Amygdala (tissue), 56 donors: ENCODE measurements at regions not wholly inside any gene's neighbourhood (a gene's known extent, or its start where the extent isn't known, plus 50 kb on each side); places are given as distances from the start of the nearest gene placed in this dataset.
"Not testable (repeated sequence)": the region's sequence is repeated elsewhere in the genome, so short reads cannot be mapped to it uniquely, and the experiment has no call there.

Experiments
- DNase-seq, 56 donors: peaks; one replicate each; lab custom pipeline; 2025; lab: John Stamatoyannopoulos, UW

DNA sequence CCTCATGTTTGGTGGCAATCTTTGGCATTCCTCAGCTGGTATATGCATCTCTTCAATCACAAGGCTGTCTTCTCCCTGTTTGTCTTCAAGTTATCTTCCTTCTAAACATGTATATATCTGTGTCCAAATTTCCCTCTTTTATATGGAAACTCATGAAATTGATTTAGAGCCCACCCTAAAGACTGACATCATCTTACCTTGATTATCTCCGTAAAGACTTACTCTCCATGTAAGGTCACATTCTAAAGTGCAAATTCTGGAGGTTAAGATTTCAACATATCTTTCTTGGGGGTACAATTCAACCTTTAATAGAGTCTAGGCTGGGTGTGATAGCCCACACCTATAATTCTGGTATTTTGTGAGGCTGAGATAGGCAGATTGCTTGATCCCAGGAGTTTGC is 215.8 kb upstream of the LRRC4C start:
- no peak for DNase-seq

DNA sequence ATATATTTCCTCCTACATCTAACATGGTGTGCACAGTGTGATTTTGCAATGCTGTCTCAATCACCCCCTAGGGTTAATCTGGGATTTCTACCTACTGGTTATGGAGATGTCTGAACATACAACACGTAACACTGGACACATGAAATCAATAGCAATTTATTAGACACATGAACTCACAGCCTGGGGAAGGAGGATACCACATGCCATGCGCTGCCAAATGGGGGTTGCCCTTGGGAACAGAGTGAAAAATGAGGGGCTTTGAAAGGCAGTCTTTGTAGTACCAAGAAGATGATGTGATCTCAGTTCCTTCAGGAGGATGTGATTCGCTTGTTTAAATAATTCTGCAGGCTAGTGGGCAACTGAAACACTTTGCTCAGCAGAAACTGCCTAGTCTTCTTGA is 253.6 kb upstream of the LRRC4C start:
- DNase-seq: no peak

GRCh38 chr11:41714101-41714500 is 254.6 kb upstream of the LRRC4C start:
- no peak for DNase-seq

GRCh38 chr11:41716862-41717261 is 257.4 kb upstream of the LRRC4C start:
- no peak for DNase-seq

- DNase-seq: no peak
These were observed 261.3 kb upstream of the LRRC4C start for GRCh38 chr11:41720761-41721160.

- not testable (repeated sequence) for DNase-seq
These were observed 268.7 kb upstream of the LRRC4C start for GRCh38 chr11:41728161-41728560.

DNA sequence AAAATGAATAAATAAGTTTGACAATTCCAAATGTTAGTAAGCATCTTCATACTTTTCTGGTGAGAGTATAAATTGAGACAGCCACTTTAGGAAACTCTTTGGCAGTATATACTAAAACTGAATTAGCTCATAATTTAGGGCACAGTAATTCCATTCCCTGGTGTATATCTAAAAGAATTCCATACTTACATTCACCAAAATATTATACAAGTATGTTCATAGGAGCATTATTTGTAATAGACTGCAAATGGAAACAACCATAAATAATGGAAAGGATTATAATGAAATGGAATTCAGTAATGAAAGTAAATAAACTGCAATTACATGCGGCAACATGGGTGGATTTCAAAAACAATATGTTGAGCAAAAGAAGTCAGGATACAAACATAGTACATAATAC is 315.8 kb upstream of the LRRC4C start:
- DNase-seq: no peak

GRCh38 chr11:41779401-41779960 is 320.0 kb upstream of the LRRC4C start:
- DNase-seq: no peak

GRCh38 chr11:41781441-41781840 is 322.0 kb upstream of the LRRC4C start:
- no peak for DNase-seq

DNA sequence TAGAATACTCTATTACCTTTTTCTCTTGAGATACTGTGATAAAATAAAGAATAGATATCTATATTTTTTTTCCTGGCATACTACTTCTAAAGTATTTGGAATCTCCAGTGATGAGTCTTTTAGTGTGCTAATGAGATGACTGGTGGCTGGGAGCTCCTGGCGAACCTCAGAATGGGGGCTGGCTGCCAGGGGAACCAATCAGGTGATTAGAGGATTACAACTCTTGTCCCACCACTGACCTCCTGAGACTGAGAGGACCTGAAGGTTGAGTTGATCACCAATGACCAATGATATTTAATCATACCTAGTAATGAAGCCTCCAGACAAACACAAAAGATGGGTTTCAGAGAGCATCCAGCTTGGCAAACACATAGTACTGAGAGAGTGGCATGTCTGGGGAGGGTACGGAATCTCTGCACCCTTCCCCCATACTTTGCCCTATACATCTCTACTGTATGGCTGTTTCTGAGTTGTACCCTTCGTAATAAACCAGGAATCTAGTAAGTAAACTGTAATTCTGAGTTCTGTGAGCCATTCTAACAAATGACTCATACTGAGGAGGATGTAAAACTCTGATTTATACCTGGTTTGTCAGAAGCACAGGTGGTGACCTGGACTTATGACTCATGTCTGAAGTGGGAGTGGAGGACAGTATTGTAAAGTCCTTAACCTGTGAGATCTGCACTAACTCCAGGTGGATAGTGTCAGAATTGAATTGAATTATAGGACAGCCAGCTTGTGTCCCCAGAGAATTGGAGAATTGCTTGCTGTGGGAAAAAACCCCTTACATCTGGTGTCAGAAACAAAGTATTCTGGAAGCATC is 325.3 kb upstream of the LRRC4C start:
- DNase-seq: no peak

GRCh38 chr11:41786087-41786486 is 326.6 kb upstream of the LRRC4C start:
- no peak for DNase-seq

DNA sequence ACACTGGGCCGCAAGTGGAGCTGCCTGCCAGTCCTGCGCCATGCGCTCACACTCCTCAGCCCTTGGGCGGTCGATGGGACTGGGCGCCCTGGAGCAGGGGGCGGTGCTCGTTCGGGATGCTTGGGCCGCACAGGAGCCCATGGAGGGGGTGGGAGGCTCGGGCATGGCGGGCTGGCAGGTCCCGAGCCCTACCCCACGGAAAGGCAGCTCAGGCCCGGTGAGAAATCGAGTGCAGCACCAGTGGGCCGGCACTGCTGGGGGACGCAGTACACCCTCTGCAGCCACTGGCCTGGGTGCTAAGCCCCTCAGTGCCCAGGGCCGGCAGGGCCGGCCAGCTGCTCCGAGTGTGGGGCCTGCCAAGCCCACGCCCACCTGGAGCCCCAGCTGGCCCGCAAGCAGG is 328.7 kb upstream of the LRRC4C start:
- DNase-seq: no peak

GRCh38 chr11:41789376-41789775 is 329.9 kb upstream of the LRRC4C start:
- no peak for DNase-seq

GRCh38 chr11:41795004-41795403 is 335.6 kb upstream of the LRRC4C start:
- no peak for DNase-seq

DNA sequence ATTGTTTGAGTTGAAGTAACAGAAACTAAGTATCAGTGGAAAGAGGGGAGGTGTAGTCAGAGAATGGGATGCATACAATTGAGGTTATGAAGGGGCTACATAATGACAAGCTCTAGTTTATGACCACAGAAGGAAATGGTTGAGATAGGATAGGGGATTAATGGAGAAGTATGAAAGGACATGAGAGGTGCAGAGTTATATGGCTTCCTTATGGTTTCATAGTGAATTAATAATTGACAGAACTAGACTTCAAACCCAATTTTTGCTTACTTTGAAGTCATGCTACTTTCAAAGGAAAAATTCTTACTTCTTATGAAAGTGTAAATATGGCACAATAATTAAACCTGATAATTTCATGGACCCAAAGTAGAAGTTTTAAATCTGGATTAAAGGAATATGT is 340.3 kb upstream of the LRRC4C start:
- DNase-seq: no peak

DNA sequence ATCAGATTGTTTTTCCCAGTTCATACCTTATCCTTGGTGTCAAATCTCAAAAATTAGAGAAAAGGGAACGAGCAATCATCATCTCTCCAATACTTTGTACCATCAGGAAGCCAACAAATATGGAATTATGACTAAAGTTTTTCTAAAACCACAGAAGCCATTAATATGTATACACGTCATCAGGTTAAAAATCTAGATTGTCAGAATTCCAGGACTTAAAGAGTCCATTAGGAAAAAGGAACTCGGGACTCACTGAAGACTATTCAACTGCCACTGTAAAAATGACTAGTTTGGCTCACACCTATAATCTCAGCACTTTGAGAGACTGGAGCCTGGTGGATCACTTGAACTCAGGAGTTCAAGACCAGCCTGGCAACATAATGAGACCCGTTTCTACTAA is 344.4 kb upstream of the LRRC4C start:
- no peak for DNase-seq

DNA sequence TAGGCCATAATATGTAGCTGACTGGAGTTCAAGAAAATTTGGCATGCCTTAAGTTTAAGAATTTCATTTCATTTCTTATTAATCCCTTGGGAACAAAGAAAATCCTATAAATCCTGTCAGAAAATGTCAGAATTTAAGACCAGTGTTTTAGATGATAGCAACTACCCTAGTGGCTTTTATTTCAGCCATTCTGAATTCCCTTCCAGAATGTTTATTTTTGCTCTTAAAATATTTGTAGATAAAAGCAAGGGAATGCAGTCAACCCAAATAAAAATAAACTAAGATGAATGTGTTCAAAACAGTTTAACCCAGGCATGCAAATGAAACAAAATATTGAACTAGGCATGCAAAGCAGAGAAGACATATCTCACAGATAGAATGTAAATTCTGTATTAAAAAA is 356.9 kb upstream of the LRRC4C start:
- DNase-seq: no peak

DNA sequence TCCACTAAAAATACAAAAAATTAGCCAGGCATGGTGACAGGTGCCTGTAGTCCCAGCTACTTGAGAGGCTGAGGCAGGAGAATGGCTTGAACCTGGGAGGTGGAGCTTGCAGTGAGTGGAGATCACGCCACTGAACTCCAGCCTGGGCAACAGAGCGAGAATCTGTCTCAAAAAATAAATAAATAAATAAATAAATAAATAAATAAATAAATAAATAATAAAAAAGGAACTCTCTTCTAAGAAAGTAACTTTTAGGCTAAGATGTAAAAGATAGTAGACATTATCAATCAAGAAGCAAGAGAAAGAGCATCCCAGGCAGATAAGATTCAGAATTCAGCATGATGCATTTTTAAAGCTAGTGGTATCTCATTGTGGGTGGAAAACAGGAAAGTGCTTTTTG is 364.8 kb upstream of the LRRC4C start:
- not testable (repeated sequence) for DNase-seq

DNA sequence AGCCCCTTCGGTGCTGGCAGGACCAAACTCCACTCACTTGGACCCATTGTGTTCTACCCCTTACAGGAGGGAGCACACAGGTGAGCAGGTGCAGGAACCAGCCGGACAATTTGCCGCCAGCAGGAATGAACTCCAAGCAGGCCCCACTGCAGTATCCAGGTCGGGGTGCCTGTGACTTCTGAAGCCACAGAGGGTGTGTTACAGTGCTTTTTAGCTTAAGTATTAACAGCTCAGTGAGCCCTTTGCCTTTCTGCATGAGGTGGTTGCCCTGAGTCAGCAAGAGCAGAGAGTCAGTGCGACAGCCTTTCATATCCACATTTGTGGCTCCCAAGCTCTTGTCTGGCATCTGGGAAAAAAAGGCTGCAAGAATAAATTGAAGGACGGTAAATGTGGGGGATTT is 366.6 kb upstream of the LRRC4C start:
- DNase-seq: no peak

- DNase-seq: no peak
These were observed 377.0 kb upstream of the LRRC4C start for GRCh38 chr11:41836431-41836830.

DNA sequence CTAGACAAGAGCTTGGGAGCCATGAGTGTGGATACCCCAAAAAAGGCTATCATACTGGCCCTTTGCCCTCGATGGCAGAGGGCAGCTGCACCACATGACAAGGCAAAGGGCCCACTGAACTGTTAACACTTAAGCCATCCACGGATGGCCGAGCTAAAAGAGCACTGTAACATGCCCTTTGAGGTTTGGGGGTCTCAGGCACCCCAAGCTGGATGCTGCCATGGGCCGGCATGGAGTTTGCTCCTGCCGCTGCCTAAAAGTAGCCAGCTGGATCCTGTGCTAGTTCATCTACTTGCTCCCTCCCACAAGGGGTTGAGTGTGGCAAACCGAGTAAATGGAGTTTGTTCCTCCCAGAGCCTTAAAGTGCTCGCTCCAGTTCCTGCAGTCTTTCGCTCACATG is 383.2 kb upstream of the LRRC4C start:
- DNase-seq: no peak

GRCh38 chr11:41845066-41845465 is 385.6 kb upstream of the LRRC4C start:
- DNase-seq: no peak

GRCh38 chr11:41848349-41848748 is 388.9 kb upstream of the LRRC4C start:
- DNase-seq: no peak
